ENCODE measurements at regions not wholly inside any gene's neighbourhood (a gene's known extent, or its start where the extent isn't known, plus 50 kb on each side); places are given as distances from the start of the nearest gene placed in this dataset.

- DNase-seq (ENCODE audit: low read depth) = no peak
- no peak for TF ChIP-seq CTCF (IDR thresholded peaks at IDR 0.05; ENCODE audit: insufficient read depth, low read depth, low read length)
- no peak overlapping the region for H3K4me3 ChIP-seq (ENCODE audit: low read depth, low read length)
These were observed 1096.8 kb upstream of the GYPC start for GRCh38 chr2:125559186-125559585.

GRCh38 chr2:125560855-125561254, 1095.1 kb upstream of the GYPC start:
- no peak for TF ChIP-seq CTCF (IDR thresholded peaks at IDR 0.05; ENCODE audit: insufficient read depth, low read depth, low read length)
- no peak overlapping the region for H3K4me3 ChIP-seq (ENCODE audit: low read depth, low read length)

GRCh38 chr2:125561302-125561701, 1094.7 kb upstream of the GYPC start:
- no peak overlapping the region for H3K4me3 ChIP-seq (ENCODE audit: low read depth, low read length)
- no peak for TF ChIP-seq CTCF (IDR thresholded peaks at IDR 0.05; ENCODE audit: insufficient read depth, low read depth, low read length)
- DNase-seq (ENCODE audit: low read depth) = no peak

More at GRCh38 chr2:125560855-125561254, 1095.1 kb upstream of the GYPC start:
- DNase-seq (ENCODE audit: low read depth) = no peak

GRCh38 chr2:125562924-125563323, 1093.0 kb upstream of the GYPC start:
- DNase-seq (ENCODE audit: low read depth) = no peak
- no peak for TF ChIP-seq CTCF (IDR thresholded peaks at IDR 0.05; ENCODE audit: insufficient read depth, low read depth, low read length)
- H3K4me3 ChIP-seq (ENCODE audit: low read depth, low read length) = no peak overlapping the region

GRCh38 chr2:125564471-125564870, 1091.5 kb upstream of the GYPC start:
- H3K4me3 ChIP-seq (ENCODE audit: low read depth, low read length) = no peak overlapping the region
- DNase-seq (ENCODE audit: low read depth) = no peak
- no peak for TF ChIP-seq CTCF (IDR thresholded peaks at IDR 0.05; ENCODE audit: insufficient read depth, low read depth, low read length)

GRCh38 chr2:125566422-125566821, 1089.5 kb upstream of the GYPC start:
- TF ChIP-seq CTCF (IDR thresholded peaks at IDR 0.05; ENCODE audit: insufficient read depth, low read depth, low read length) = no peak
- DNase-seq (ENCODE audit: low read depth) = no peak
- no peak overlapping the region for H3K4me3 ChIP-seq (ENCODE audit: low read depth, low read length)

GRCh38 chr2:125567100-125567499, 1088.9 kb upstream of the GYPC start:
- DNase-seq (ENCODE audit: low read depth) = no peak
- H3K4me3 ChIP-seq (ENCODE audit: low read depth, low read length) = no peak overlapping the region
- TF ChIP-seq CTCF (IDR thresholded peaks at IDR 0.05; ENCODE audit: insufficient read depth, low read depth, low read length) = no peak
